ENCODE measurements at regions not wholly inside any gene's neighbourhood (a gene's known extent, or its start where the extent isn't known, plus 50 kb on each side); places are given as distances from the start of the nearest gene placed in this dataset.

DNA sequence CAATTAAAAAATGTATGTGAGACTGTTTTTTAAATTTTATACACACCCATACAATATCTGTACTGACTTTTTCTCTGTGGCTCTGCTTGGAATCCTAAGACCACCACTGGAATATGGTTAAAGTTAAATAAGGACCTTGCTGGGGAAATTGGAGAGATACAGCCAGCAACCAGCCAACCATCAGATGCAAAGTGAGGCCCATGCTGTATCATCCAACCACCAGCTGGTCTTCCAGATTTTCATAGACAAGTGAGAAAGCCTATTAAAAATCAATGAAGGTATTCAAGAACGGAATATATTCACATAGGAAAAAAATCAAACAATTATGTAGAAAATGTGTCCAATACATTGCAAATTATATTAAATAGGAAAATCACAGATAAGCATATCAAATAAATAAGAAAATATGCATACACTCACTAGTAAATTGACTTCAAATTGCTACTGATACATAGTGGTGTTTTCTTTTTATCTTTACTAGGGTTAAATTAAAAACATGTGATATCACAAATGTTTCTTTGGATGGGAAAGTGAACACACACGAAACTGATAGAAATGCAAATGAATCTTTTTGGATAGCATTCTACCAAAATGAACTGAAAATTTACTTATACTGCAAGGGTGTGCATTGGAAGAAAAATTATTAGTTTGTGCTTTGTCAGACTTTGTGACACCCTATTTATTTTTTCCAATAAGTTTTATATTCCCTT, 1486.3 kb downstream of the BRINP3 start (continued):
- TF ChIP-seq NR2F2 (IDR thresholded peaks at IDR 0.05) (no peak), RXRA (IDR thresholded peaks at IDR 0.05) (no peak), EGR1 (IDR thresholded peaks at IDR 0.05; ENCODE audit: low read depth in 2 of 2) (no peak)

GRCh38 chr1:189007824-189008223, 1469.8 kb downstream of the BRINP3 start:
- WGBS = 37% methylated on average over 3 of the region's 3 CpGs
- H3K4me1 ChIP-seq (ENCODE audit: control insufficient read depth in 4 of 4, insufficient read depth in 4 of 4, low read length in 3 of 4) = no peaks in the 10 kb centered on the region
- no peak overlapping the region for H3K27ac ChIP-seq (ENCODE audit: low read depth in 1 of 2, low read length in 2 of 2)
- TF ChIP-seq, protein P1, sequence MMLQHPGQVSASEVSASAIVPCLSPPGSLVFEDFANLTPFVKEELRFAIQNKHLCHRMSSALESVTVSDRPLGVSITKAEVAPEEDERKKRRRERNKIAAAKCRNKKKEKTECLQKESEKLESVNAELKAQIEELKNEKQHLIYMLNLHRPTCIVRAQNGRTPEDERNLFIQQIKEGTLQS (IDR thresholded peaks at IDR 0.05) = no peak
- TF ChIP-seq GABPA (IDR thresholded peaks at IDR 0.05 in 1 of 2, conservative IDR thresholded peaks at IDR 0.05 in 1 of 2) (no peak), HNF4G (IDR thresholded peaks at IDR 0.05) (no peak), RXRA (IDR thresholded peaks at IDR 0.05) (no peak), REST (IDR thresholded peaks at IDR 0.05) (no peak), FOXA1 (IDR thresholded peaks at IDR 0.05) (no peak), HNF4A (conservative IDR thresholded peaks at IDR 0.05) (no peak), ZBTB33 (IDR thresholded peaks at IDR 0.05) (no peak), RAD21 (IDR thresholded peaks at IDR 0.05) (no peak)
- TF ChIP-seq, protein P2, sequence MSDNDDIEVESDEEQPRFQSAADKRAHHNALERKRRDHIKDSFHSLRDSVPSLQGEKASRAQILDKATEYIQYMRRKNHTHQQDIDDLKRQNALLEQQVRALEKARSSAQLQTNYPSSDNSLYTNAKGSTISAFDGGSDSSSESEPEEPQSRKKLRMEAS (IDR thresholded peaks at IDR 0.05) = no peak
- no peaks in the 10 kb centered on the region for H3K9me3 ChIP-seq (ENCODE audit: control insufficient read depth in 4 of 4, low read length in 3 of 4)
- no peak overlapping the region for H3K9ac ChIP-seq (ENCODE audit: low read depth in 1 of 2, low read length in 2 of 2)
- no peaks in the 10 kb centered on the region for H3K36me3 ChIP-seq (ENCODE audit: control insufficient read depth in 4 of 4, insufficient read depth in 3 of 4, low read depth in 1 of 4, low read length in 3 of 4)
- H3K4me3 ChIP-seq (ENCODE audit: low read depth in 1 of 3, low read length in 3 of 3) = no peak overlapping the region
- no peak for DNase-seq (ENCODE audit: low spot score)
- no peaks in the 10 kb centered on the region for H3K27me3 ChIP-seq (ENCODE audit: control insufficient read depth in 4 of 4, insufficient read depth in 4 of 4, low read length in 3 of 4)

DNA sequence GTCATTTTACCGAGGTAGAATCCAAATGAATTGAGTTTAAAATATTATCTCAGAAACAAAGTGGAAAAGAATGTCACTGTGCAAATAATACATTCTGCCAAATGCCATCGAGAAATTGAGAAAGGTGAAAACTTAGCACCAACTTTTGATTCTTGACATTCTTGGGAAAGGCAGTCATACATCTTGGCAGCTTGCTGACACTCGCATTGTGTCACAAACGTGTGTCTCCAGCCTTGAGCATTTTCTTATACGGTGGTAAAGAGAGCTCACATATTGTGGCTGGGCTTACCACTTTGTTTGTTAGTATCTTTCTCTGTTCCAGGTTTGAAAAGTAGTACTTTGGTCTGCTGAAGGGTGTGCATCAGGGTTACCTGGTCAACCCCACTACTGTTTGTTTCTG, 1456.1 kb downstream of the BRINP3 start:
- H3K9me3 ChIP-seq (ENCODE audit: control insufficient read depth in 4 of 4, low read length in 3 of 4) = no peaks in the 10 kb centered on the region
- H3K9ac ChIP-seq (ENCODE audit: low read depth in 1 of 2, low read length in 2 of 2) = no peak overlapping the region
- H3K27me3 ChIP-seq (ENCODE audit: control insufficient read depth in 4 of 4, insufficient read depth in 4 of 4, low read length in 3 of 4) = no peaks in the 10 kb centered on the region
- no peaks in the 10 kb centered on the region for H3K36me3 ChIP-seq (ENCODE audit: control insufficient read depth in 4 of 4, insufficient read depth in 3 of 4, low read depth in 1 of 4, low read length in 3 of 4)
- H3K4me1 ChIP-seq (ENCODE audit: control insufficient read depth in 4 of 4, insufficient read depth in 4 of 4, low read length in 3 of 4) = no peaks in the 10 kb centered on the region
- no peak overlapping the region for H3K4me3 ChIP-seq (ENCODE audit: low read depth in 1 of 3, low read length in 3 of 3)
- no peak overlapping the region for H3K27ac ChIP-seq (ENCODE audit: low read depth in 1 of 2, low read length in 2 of 2)
- whole genome bisulfite sequencing = 77% methylated on average over 5 of the region's 5 CpGs
- DNase-seq (ENCODE audit: low spot score) = no peak
- TF ChIP-seq HNF4G (IDR thresholded peaks at IDR 0.05) (no peak), NR2F2 (IDR thresholded peaks at IDR 0.05) (no peak), FOXA1 (IDR thresholded peaks at IDR 0.05) (no peak), FOXA2 (IDR thresholded peaks at IDR 0.05) (no peak), ZBTB33 (IDR thresholded peaks at IDR 0.05) (no peak), SP1 (IDR thresholded peaks at IDR 0.05) (no peak), YY1 (IDR thresholded peaks at IDR 0.05) (no peak), TAF1 (conservative IDR thresholded peaks at IDR 0.05) (no peak), EGR1 (IDR thresholded peaks at IDR 0.05; ENCODE audit: low read depth in 2 of 2) (no peak), GABPA (IDR thresholded peaks at IDR 0.05 in 1 of 2, conservative IDR thresholded peaks at IDR 0.05 in 1 of 2) (no peak), RXRA (IDR thresholded peaks at IDR 0.05) (no peak)
- TF ChIP-seq, protein P2 (IDR thresholded peaks at IDR 0.05) = no peak
- TF ChIP-seq, protein P1 (IDR thresholded peaks at IDR 0.05) = no peak

All from liver (tissue), 7 donors.